ENCODE measurements at regions not wholly inside any gene's neighbourhood (a gene's known extent, or its start where the extent isn't known, plus 50 kb on each side); places are given as distances from the start of the nearest gene placed in this dataset.

- no peak for DNase-seq (ENCODE audit: low read depth)
- H3K4me3 ChIP-seq (ENCODE audit: low read depth, low read length), result no peak overlapping the region
- no peak for TF ChIP-seq CTCF (IDR thresholded peaks at IDR 0.05; ENCODE audit: insufficient read depth, low read length)
These were observed 686.9 kb upstream of the CITED2 start for GRCh38 chr6:140061110-140062042.

- TF ChIP-seq CTCF (IDR thresholded peaks at IDR 0.05; ENCODE audit: insufficient read depth, low read length), result no peak
- H3K4me3 ChIP-seq (ENCODE audit: low read depth, low read length), result no peak overlapping the region
- DNase-seq (ENCODE audit: low read depth), result no peak
These were observed 685.5 kb upstream of the CITED2 start for GRCh38 chr6:140059947-140060346.

GRCh38 chr6:140058863-140059262 lies 684.4 kb upstream of the CITED2 start:
- H3K4me3 ChIP-seq (ENCODE audit: low read depth, low read length), result no peak overlapping the region
- TF ChIP-seq CTCF (IDR thresholded peaks at IDR 0.05; ENCODE audit: insufficient read depth, low read length), result no peak

GRCh38 chr6:140052736-140053729 lies 678.6 kb upstream of the CITED2 start:
- TF ChIP-seq CTCF (IDR thresholded peaks at IDR 0.05; ENCODE audit: insufficient read depth, low read length), result peak; percentile 55
- DNase-seq (ENCODE audit: low read depth), result peak; percentile 54
- no peak overlapping the region for H3K4me3 ChIP-seq (ENCODE audit: low read depth, low read length)

More at GRCh38 chr6:140058863-140059262, 684.4 kb upstream of the CITED2 start:
- DNase-seq (ENCODE audit: low read depth), result no peak

- peak; percentile 92 for DNase-seq (ENCODE audit: low read depth)
- no peak overlapping the region for H3K4me3 ChIP-seq (ENCODE audit: low read depth, low read length)
- TF ChIP-seq CTCF (IDR thresholded peaks at IDR 0.05; ENCODE audit: insufficient read depth, low read length), result no peak
These were observed 677.4 kb upstream of the CITED2 start for GRCh38 chr6:140051521-140052512.
